Duodenal mucosa (tissue), 2 donors: ENCODE measurements at regions not wholly inside any gene's neighbourhood (a gene's known extent, or its start where the extent isn't known, plus 50 kb on each side); places are given as distances from the start of the nearest gene placed in this dataset.

Experiments
- H3K27ac ChIP-seq: one replicate; pipeline ENCODE4 v1.7.0; 2013; ENCODE audit warnings: low read depth, low read length
- H3K27me3 ChIP-seq, 2 donors: one replicate each; pipeline ENCODE4 v1.7.0; 2013; ENCODE audit warnings: low read length in 2 of 2, control low read depth in 1 of 2; ENCODE audit not compliant: insufficient read depth in 2 of 2, control insufficient read depth in 1 of 2
- H3K36me3 ChIP-seq, 2 donors: one replicate each; pipeline ENCODE4 v1.7.0; 2013; ENCODE audit warnings: low read length in 2 of 2, control low read depth in 1 of 2; ENCODE audit not compliant: insufficient read depth in 2 of 2, control insufficient read depth in 1 of 2
- H3K4me1 ChIP-seq, 2 donors: one replicate each; pipeline ENCODE4 v1.7.0; 2013; ENCODE audit warnings: low read length in 2 of 2, control low read depth in 1 of 2; ENCODE audit not compliant: insufficient read depth in 2 of 2, control insufficient read depth in 1 of 2
- H3K4me3 ChIP-seq, 2 donors: one replicate each; pipeline ENCODE4 v1.7.0; 2013; ENCODE audit warnings: low read length in 2 of 2, low read depth in 1 of 2
- H3K9ac ChIP-seq, 2 donors: one replicate each; pipeline ENCODE4 v1.7.0; 2013; ENCODE audit warnings: low read length in 2 of 2, low read depth in 1 of 2
- H3K9me3 ChIP-seq, 2 donors: one replicate each; pipeline ENCODE4 v1.7.0; 2013; ENCODE audit warnings: low read length in 2 of 2, control low read depth in 1 of 2; ENCODE audit not compliant: control insufficient read depth in 1 of 2

DNA sequence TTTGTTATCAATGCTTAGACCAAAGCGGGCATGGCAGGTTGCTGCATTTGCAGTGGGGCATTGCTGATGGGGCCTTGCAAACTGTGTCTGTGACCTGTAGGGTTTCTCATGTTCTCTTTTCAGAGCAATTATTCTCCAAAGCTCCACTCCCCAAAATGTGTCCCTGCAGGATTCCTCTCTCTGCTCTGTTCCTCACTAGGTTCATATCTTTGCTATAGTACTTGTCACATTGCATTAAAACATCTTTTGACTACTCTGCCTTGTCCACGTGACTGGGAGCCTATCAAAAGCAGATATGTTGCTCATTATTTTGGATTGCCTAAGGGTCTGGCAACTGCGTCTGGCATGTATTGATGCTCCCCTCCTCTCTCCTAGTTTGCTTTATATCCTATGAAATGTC, 177.7 kb upstream of the MID1 start:
- Histone ChIP-seq H3K9me3 (no peaks in the 10 kb centered on the region), H3K4me1 (peaks cover 0 to 5% of the 10 kb centered on the region in 2 donors), H3K36me3 (no peaks in the 10 kb centered on the region), H3K4me3 (no peak overlapping the region), H3K27me3 (no peaks in the 10 kb centered on the region), H3K9ac (no peak overlapping the region), H3K27ac (no peak overlapping the region)

DNA sequence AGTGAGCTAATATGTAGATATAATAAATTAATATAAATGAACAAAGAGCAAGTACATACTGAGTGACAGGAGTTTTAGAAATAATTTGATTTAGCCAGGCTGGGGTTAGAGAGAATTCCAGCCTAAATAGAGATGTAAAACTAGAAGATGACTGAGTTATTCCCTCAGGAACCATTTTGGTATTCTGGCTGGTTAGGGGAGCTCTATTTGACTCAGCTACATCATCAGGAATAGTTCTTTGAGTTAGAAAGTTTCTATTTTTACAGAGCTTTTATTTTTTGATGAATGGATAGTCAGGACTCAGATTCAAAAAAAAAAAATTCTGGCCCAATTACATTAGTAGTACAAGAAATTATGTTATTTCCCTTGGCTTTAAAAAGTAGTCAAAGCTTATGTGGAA, 180.4 kb upstream of the MID1 start:
- H3K4me1 ChIP-seq = peaks cover 0 to 2% of the 10 kb centered on the region in 2 donors
- no peak overlapping the region for H3K9ac ChIP-seq
- H3K9me3 ChIP-seq = no peaks in the 10 kb centered on the region
- no peaks in the 10 kb centered on the region for H3K36me3 ChIP-seq
- H3K27ac ChIP-seq = no peak overlapping the region
- no peak overlapping the region for H3K4me3 ChIP-seq
- H3K27me3 ChIP-seq = no peaks in the 10 kb centered on the region

DNA sequence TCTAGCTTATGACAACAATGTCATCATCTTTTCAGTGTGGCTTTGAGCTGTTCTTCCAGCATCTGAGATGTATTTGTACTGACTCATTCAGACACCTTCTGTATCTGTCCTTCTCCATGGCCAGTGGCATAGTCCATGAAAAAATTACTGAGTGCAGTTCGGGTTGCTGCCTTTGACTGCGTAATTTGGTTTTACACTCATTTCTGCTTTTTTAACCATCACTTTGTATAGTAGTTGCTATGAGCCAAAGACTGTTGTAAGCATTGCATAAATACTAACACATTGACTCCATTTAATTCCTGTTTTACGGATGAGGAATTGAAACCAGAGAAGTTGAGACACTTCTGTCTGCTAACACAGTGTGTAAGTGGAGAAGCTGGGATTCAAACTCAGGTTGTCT, 190.7 kb upstream of the MID1 start:
- Histone ChIP-seq H3K9ac (no peak overlapping the region), H3K4me3 (no peak overlapping the region), H3K4me1 (no peaks in the 10 kb centered on the region), H3K27ac (no peak overlapping the region), H3K36me3 (no peaks in the 10 kb centered on the region), H3K27me3 (no peaks in the 10 kb centered on the region), H3K9me3 (no peaks in the 10 kb centered on the region)

DNA sequence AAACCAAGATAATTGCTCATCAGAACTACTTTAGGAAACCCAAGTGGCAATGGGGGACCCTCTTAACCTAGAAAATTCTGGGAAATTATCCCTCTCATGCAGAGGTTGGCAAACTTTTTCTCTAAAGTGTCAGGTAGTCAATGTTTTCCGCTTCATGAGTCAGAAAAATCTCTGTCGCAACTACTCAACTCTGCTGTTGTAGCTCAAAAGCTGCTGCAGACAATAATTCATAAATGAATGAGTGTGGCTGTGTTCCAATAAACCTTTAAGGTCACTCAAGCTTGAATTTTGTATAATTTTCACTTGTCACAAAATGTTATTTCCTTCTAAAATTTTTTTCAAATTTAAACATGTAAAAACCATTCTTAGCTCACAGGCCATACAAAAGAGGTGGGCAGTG, 193.4 kb upstream of the MID1 start:
- Histone ChIP-seq H3K4me1 (no peaks in the 10 kb centered on the region), H3K9me3 (no peaks in the 10 kb centered on the region), H3K4me3 (no peak overlapping the region), H3K27ac (no peak overlapping the region), H3K36me3 (no peaks in the 10 kb centered on the region), H3K9ac (no peak overlapping the region), H3K27me3 (no peaks in the 10 kb centered on the region)

DNA sequence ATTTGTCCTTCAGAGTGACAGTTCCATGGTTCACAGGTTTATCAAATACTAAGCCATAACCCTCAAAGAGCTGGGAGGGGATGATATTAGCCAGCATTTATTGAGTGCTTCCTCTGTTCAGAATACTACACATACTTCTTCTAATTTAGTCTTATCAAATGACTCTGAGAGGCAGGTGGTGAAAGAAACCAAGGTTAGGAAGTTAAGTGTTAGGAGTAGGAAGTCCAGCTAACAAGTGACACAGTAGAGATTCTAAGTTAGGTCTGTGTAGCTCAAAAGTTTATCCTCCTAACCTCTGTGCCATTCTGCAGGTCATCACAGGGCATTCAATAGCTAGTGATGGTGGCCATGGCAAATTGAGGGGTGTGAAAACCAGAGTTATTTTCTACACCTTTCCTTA, 198.3 kb upstream of the MID1 start:
- Histone ChIP-seq H3K4me3 (no peak overlapping the region), H3K36me3 (no peaks in the 10 kb centered on the region), H3K9me3 (no peaks in the 10 kb centered on the region), H3K27ac (no peak overlapping the region), H3K27me3 (no peaks in the 10 kb centered on the region), H3K9ac (no peak overlapping the region), H3K4me1 (no peaks in the 10 kb centered on the region)

DNA sequence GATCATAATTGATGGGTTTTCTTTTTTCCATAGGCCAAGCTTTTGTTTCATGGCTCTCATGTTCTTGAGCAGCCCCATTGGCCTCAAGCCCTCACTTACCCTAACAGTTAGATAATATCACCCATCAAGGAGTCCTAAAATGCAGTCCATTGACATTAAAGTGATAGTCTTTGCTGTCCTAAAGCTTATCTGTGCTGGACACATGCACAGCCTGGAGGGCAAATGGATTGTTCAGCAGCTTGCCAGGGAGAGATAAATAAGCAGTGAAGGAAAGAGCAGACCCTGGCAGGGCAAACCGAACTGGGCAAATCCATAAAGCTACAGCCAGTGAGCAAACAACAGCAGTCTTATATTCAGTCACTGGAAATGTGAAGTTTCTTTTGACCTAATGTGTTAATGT, 199.6 kb upstream of the MID1 start:
- Histone ChIP-seq H3K4me1 (no peaks in the 10 kb centered on the region), H3K36me3 (no peaks in the 10 kb centered on the region), H3K9ac (no peak overlapping the region), H3K27ac (no peak overlapping the region), H3K4me3 (no peak overlapping the region), H3K27me3 (no peaks in the 10 kb centered on the region), H3K9me3 (no peaks in the 10 kb centered on the region)

DNA sequence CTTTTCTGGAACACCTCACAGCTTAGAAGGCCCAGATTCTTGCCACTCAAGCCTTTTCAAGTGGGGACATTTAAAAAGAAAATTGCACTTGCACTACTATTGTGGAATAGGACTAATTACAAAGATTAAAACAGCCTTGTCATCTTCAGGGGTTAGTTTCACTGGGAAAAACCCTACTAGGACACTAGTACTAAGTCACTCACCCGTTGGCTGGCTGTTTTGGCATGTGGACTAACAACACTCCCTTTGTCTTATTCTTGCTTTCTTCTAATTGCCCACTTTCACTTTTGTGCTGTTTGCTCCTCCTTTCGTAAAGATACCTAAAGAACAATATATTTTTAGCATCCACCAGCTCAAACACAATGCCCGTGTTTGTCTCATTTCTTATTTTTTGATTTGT, 200.9 kb upstream of the MID1 start:
- H3K9ac ChIP-seq = no peak overlapping the region
- no peaks in the 10 kb centered on the region for H3K27me3 ChIP-seq
- H3K9me3 ChIP-seq = no peaks in the 10 kb centered on the region
- no peaks in the 10 kb centered on the region for H3K36me3 ChIP-seq
- H3K27ac ChIP-seq = no peak overlapping the region
- no peak overlapping the region for H3K4me3 ChIP-seq
- H3K4me1 ChIP-seq = no peaks in the 10 kb centered on the region

DNA sequence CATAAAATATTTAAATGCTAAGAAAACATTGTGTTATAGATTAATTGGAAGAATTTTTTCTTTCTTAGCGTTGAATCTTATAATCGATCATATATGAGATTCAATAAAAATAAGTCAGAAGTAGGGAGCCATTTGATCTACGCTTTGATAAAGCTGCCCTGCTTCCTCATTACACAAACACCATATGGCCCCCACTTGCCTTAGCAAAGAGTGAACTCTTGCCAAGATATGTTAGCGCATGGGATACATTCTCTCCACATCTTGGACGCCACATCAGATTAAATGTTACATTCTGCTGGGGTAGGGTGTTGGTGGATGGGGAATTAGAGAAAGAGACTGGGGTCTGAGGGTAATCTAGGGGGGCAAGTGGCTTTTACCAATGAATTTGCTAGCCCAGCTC, 207.7 kb upstream of the MID1 start:
- Histone ChIP-seq H3K36me3 (no peaks in the 10 kb centered on the region), H3K27ac (no peak overlapping the region), H3K4me3 (no peak overlapping the region), H3K9ac (no peak overlapping the region), H3K9me3 (no peaks in the 10 kb centered on the region), H3K4me1 (peaks cover 0 to 8% of the 10 kb centered on the region in 2 donors), H3K27me3 (no peaks in the 10 kb centered on the region)

DNA sequence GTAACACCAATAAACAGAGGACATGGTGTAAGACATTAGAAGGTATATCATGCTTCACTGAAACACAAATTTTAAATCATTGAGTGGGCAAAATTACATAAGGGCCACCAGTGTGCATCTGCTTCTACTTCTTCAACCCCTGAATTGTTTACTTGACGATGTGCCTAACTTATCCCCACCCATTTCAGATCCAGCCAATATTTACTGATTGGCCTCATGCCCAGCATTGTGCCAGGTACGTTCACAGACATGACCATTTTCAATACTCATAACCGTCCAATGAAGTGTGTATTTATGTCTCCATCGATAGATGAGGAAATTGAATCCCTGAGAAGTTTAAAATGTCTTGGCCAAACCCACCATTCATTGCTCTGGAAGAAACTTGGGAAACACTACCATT, 208.3 kb upstream of the MID1 start:
- peaks cover under 1 to 8% of the 10 kb centered on the region in 2 donors for H3K4me1 ChIP-seq
- H3K36me3 ChIP-seq = no peaks in the 10 kb centered on the region
- H3K4me3 ChIP-seq = no peak overlapping the region
- no peaks in the 10 kb centered on the region for H3K9me3 ChIP-seq
- H3K9ac ChIP-seq = no peak overlapping the region
- H3K27me3 ChIP-seq = no peaks in the 10 kb centered on the region
- H3K27ac ChIP-seq = no peak overlapping the region

DNA sequence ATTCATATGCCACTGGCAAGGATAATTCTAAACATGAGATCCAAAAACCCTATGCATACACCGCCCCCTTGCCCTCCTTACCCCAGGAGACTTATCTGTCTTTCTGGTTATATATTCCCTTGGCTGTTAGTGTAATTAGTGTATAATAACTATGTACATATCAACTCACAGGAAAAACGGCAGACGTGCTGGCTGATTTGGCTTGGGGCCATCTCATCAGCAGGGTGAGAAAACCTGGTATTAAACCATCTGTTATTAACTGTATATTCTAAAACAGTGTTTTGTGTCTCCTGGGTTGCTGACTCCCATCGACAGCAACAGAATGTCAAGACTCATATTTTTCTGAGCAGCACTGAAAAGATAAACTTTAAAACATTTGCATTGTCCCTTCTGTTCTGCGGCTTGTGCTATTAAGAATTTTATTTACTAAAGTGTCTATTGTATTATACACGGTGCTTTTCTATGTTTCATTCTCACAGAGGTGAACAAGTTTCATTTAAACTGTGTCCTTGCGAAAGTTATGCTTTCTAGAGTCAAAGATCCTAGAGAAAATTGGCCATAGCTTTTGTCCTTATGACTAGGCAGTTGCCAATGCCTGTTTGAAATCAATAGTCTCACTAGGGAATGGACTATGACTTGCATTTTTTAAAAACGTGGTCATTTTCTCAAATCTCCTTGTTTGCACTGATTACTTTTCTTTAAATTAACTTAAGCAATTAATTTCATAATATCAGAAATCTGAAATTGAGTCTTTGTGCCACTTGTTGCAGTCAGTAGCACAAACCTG, 211.5 kb upstream of the MID1 start:
- peak overlapping the region in 1 of 2 donors; percentile 16 for H3K4me3 ChIP-seq
- no peaks in the 10 kb centered on the region for H3K36me3 ChIP-seq
- no peak overlapping the region for H3K27ac ChIP-seq
- H3K4me1 ChIP-seq = peaks cover 3 to 11% of the 10 kb centered on the region in 2 donors
- H3K9ac ChIP-seq = peak overlapping the region in 1 of 2 donors; percentile 59
- no peaks in the 10 kb centered on the region for H3K27me3 ChIP-seq
- H3K9me3 ChIP-seq = no peaks in the 10 kb centered on the region
